ENCODE measurements at regions not wholly inside any gene's neighbourhood (a gene's known extent, or its start where the extent isn't known, plus 50 kb on each side); places are given as distances from the start of the nearest gene placed in this dataset.
"Not testable (repeated sequence)": the region's sequence is repeated elsewhere in the genome, so short reads cannot be mapped to it uniquely, and the experiment has no call there.

DNA sequence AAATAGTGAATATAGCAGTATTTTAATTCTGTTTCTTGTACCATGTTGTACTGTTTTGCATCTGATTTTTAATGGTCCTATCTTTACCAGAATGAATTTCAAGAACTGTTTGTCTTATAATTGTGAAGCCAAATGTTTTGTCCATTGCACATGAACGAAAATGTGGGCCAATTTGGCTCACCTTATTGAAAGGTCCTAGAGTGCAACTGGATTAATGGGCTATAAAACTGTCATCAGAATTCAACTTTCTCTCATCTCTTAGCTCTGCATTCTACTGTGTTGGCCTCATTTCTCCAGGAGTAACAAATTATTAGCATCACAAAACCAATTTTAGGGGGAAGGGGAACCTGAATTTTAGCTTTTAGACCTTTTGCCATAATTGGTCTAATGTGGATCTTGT, 179.4 kb upstream of the NUDT12 start:
- DNase-seq (no peak), ATAC-seq (no peak)

DNA sequence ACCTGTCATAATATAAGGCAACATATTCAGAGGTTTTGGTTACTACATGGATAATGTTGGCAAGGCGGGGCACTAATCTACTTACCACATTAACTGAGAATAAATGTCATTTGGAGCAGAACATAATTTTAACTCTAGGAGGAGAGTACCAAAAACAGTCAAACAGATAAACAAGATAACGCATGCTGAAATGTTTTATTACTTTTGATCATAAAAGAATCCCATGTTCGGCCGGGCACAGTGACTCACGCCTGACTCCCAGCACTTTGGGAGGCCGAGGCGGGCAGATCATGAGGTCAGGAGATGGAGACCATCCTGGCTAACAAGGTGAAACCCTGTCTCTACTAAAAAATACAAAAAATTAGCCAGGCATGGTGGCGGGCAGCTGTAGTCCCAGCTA, 173.8 kb upstream of the NUDT12 start:
- not testable (repeated sequence) for DNase-seq, ATAC-seq

DNA sequence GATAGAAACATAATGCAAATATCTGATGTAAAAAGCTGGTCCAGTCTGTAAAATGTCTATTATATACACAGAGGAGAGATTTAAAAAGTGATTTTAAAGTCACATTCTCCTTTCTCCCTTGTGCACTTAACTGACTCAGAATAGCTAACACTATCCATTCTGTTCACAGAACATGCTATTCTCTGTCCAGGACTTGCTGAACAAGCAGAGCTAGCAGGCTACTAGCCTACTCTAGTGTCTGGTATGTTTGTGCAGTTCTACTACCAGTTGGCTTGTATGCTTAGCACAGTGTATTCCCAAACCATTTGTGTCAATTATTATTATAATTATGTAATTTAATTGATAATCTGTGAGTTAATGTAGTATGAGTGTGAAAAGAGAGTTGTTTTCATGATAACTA, 161.7 kb upstream of the NUDT12 start:
- ATAC-seq (no peak), DNase-seq (no peak)

DNA sequence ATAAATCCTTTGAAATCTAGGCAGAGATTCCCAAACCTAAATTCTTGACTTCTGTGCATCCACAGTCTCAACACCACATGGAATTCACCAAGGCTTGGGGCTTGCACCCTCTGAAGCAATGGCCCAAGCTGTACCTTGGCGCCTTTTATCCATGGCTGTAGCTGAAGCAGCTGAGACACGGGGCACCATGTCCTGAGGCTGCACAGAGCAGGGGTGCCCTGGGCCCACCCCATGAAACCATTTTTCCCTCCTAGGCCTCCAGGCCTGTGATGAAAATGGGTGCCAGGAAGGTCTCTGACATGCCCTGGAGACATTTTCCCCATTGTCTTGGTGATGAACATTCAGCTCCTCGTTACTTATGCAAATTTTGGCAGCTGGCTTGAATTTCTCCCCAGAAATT, 158.6 kb upstream of the NUDT12 start:
- no peak for ATAC-seq
- no peak for DNase-seq

- no peak for ATAC-seq
- no peak for DNase-seq
Observed at GRCh38 chr5:103718108-103718507, 155.5 kb upstream of the NUDT12 start.

DNA sequence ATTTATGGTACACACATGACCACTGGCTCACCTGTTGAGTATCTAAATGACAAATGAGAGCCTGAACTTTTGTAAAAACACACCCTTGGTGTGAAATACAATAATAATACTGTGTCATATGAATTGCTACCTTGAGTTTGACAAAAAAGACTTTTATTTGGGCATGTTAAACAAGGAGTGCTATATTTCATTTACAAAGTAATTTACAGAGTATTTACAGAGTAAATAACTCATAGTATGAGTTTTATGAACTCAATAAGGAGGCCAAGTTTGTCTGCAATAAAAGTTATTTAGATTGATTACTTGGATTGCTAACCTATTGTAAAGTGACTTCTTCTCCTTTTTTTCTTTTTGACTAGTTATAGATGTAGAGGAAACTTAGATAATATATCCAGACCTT, 146.0 kb upstream of the NUDT12 start:
- ATAC-seq (no peak), DNase-seq (no peak)

DNA sequence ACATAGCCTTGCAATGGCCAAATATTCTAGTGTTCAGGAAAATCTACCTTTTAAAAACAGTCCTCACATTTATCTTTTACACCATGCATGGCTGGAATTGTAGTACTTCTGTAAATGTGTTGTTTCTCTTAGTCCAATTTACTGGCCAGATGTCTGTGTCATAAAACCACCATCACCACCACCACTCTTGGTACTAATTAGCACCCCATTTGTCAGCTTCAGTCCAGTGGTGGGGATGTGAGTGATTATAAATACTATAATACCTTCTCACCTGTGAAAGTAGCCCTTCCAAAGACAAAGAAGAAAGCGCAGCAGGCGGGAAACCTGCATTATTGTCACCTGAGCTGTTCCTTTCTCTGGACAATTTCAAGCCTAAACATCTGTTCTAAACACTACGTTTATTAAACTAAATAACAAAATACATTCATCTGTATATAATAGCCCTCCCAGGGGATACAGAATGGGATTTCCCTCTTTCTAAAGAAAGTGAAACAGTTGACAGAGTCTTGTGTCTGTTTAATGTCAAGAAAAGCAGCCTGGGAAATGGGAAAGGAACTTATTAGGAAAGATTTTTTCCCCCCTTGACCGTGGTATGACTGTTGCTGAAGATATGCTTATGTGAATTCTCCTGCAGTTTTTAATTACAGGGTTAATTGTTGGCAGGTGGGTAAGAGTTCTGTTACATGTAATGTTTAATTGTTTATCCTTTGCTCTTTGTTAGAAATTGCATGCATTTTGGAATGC, 144.5 kb upstream of the NUDT12 start:
- no peak for ATAC-seq
- DNase-seq = no peak

DNA sequence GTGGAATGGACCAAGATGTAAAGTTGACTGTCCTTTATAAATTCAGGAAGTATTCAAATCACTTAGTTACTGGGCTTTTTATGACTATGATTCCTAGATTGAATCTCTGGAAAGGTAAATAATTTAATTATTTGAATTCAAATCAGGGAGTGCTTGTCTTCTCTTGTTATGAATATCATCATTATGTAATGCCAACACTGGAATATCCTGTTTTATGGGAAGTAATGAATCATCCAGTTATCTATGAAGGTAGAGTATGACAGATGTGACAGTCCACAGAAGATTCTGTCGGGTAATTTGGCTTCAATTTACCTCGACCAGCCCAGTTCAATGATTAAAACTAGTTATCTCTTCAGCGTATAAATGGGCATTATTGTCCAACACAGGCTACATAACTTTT, 141.0 kb upstream of the NUDT12 start:
- no peak for ATAC-seq
- no peak for DNase-seq

DNA sequence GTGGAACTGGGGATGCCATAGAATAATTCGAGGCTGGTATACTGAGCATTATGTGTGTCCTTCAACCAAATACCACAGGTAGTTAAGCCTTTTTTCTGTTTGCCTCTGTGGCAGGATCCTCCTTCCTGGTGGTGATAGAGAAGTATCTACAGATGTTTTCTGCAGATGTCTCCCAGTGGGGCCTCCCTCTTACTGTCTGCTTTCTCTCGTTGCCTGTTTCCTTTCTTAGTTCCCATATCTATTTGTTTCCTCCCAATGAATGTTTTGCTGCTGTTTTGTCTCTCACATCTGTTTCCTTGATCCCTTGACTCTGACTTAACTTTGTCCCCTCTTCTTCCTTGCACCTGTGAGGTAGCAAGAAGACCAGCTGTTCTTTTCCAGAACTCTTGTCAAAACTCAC, 130.9 kb upstream of the NUDT12 start:
- ATAC-seq (no peak), DNase-seq (no peak)

- DNase-seq (no peak), ATAC-seq (no peak)
Observed at GRCh38 chr5:103690676-103691075, 128.1 kb upstream of the NUDT12 start.

- DNase-seq (no peak), ATAC-seq (no peak)
Observed at GRCh38 chr5:103679873-103680272, 117.3 kb upstream of the NUDT12 start.

- ATAC-seq, DNase-seq: not testable (repeated sequence)
Observed at GRCh38 chr5:103676198-103676597, 113.6 kb upstream of the NUDT12 start.

GRCh38 chr5:103674739-103675138, 112.2 kb upstream of the NUDT12 start:
- ATAC-seq (no peak), DNase-seq (no peak)

DNA sequence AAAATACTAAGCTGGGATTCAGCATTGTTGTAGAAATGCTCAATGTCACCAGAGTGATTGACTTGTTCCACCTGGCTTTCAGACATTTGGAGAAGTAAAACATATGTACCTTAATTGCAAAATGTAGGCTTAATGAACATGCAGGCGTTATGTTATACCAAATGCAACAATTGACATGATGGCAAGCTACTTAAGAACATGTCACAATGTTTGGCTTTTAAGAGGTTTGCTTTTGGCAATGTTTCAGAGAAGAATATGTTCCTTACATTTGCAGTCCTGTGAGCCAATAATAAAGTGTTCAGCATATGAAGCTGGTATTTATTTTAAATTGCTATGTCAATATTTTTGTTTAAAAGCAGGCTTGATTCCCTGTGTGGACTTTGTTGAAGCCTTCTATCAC, 111.7 kb upstream of the NUDT12 start:
- ATAC-seq (no peak), DNase-seq (no peak)

GRCh38 chr5:103669615-103670014, 107.0 kb upstream of the NUDT12 start:
- DNase-seq (no peak), ATAC-seq (no peak)

DNA sequence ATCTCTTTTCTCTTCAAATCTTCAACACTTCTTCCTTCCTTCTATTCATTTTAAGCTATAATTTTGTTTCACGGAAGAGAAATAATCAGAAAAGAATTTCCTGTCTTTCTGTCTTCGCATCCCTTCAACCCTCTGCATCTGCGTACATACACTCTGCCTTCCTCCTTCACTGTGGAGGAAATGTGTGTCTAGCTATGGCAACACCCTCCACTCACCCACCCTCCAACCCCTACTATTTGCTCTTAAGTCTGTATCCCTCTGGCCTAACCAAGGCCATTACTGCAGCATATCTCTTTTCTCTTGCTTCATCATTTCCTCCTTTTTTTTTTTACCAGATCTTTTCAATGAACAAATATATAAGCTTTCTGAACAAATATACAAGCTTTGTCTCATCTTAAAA, 105.7 kb upstream of the NUDT12 start:
- ATAC-seq (no peak), DNase-seq (no peak)

- no peak for DNase-seq
- no peak for ATAC-seq
Observed at GRCh38 chr5:103667068-103667467, 104.5 kb upstream of the NUDT12 start.

GRCh38 chr5:103657301-103657700, 94.7 kb upstream of the NUDT12 start:
- ATAC-seq = no peak
- DNase-seq = no peak

GRCh38 chr5:103648086-103648485, 85.5 kb upstream of the NUDT12 start:
- DNase-seq = no peak
- no peak for ATAC-seq

DNA sequence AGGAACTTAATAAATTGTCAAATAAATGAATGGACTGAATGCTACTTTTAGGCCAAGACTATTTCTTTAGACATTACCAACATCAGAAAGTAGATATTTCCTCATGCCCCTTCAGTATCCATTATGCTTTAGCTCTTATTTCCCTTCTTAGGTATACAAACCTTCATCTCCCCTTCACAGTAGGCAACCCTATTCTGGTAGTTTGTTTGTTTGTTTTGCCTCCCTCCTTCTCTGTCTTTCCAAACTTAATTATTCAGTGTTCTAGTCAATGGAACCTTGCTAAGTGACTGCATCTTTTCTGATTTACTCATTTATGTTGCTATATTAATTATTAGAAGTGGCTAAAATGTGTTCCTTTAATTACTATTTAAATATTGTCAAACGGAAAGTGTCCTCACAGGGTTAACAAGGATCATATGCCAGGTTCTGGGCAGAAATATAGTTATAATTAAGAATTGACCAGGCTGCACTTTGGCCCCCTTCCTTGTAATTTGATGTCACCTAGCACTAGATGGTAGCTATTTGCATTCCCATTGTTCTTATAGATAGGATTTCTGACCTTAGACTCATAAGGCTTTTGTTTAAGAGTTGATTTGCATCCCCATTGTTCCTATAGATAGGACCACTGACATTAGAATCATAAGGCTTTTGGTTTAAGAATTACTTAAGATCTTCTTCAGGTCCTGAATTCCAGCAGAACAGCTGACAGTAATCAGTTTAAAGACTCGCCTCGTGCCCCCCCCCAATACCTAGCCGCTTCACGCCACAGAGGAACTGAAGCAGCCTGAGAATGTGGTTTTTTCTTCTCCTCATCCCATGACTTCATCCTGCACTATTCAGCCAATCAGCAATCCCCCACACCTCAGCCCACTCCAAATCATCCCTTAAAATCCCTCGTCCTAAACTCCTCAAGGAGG, 84.4 kb upstream of the NUDT12 start:
- DNase-seq = no peak
- no peak for ATAC-seq

DNA sequence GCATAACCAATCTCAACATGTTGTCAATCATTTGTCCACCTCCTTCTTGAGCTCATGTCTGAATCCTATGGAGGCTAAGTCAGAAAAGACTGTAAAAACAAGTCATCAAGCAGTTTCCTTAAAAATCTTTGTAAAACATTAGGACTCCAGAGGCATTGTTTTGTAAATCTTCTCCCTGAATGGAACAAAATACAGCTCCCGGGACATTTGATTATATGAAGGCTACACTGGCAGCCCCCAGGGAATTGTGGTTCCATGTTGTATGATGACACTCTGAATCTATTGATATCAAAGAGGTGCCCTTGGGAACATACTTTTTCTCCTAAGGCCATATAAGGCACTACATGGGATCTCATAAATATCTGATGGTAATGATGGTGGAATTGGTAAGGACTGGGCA, 83.2 kb upstream of the NUDT12 start:
- DNase-seq = no peak
- ATAC-seq = no peak

- ATAC-seq = no peak
- no peak for DNase-seq
Observed at GRCh38 chr5:103638979-103639378, 76.4 kb upstream of the NUDT12 start.

DNA sequence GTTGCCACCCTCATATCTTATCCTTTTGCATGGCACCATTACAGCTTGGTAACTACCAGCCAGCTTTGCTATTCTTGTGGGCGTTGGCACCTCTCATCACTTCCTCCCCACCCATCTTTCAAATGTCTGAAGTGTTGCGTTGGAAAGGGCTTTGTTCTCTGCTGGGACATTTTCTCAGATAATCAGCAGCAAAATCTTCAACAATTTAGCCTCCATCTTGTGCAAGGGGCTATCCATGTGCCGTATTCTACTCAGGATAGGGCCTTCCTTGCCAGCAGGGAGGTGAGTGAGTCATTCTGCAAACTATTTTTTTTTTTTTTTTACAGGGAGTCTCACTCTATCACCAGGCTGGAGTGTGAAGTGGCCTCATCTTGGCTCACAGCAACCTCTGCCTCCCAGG, 62.1 kb upstream of the NUDT12 start:
- no peak for ATAC-seq
- no peak for DNase-seq

DNA sequence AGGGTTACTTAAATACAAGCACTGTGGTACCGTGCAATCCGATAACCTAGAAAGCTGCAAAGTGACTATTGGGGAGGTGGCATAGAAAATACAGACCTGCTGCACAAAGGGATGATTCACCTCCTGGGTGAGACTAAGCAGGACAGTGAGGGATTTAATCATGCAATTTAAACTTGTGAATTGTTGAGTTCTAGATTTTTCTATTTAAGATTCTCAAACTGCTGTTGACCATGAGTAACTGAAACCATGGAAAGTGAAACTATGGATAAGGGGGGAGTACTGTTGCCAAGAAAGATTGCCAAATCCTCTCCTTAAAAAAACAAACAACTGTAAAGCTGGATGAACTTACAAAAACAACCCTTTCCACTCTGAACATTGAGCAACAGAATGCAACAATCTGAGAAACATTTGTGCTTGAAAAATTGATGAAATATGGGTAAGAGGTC, 61.5 kb upstream of the NUDT12 start:
- DNase-seq = no peak
- ATAC-seq = no peak
